ENCODE measurements at regions not wholly inside any gene's neighbourhood (a gene's known extent, or its start where the extent isn't known, plus 50 kb on each side); places are given as distances from the start of the nearest gene placed in this dataset.

DNA sequence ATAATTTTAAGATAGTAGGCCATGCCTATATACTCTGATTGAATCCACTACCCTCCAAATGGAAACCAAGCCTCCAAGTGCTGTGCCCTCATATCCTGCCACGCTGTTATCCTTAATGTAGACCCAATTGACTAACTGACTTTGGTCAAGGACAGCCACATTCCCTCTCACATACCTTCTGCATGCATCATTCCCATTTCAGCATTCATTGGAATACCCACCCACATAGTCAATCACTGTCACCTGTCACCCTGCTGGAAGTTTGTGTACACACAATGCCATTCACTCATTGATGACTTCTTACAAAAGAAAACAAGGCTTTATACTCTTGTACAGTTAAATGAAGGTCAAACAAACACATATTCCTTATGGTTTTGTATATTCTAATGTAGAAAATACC, 221.1 kb upstream of the PBX1 start:
- no peaks in the 10 kb centered on the region for H3K36me3 ChIP-seq
- no peak for DNase-seq (ENCODE audit: extremely low spot score in 2 of 2)
- TF ChIP-seq POLR2A (IDR thresholded peaks at IDR 0.05) (no peak), POLR2AphosphoS5 (IDR thresholded peaks at IDR 0.05; ENCODE audit: insufficient read depth in 1 of 2, low read depth in 1 of 2) (no peak)
- TF ChIP-seq, protein P1, sequence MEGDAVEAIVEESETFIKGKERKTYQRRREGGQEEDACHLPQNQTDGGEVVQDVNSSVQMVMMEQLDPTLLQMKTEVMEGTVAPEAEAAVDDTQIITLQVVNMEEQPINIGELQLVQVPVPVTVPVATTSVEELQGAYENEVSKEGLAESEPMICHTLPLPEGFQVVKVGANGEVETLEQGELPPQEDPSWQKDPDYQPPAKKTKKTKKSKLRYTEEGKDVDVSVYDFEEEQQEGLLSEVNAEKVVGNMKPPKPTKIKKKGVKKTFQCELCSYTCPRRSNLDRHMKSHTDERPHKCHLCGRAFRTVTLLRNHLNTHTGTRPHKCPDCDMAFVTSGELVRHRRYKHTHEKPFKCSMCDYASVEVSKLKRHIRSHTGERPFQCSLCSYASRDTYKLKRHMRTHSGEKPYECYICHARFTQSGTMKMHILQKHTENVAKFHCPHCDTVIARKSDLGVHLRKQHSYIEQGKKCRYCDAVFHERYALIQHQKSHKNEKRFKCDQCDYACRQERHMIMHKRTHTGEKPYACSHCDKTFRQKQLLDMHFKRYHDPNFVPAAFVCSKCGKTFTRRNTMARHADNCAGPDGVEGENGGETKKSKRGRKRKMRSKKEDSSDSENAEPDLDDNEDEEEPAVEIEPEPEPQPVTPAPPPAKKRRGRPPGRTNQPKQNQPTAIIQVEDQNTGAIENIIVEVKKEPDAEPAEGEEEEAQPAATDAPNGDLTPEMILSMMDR (IDR thresholded peaks at IDR 0.05) = no peak
- H3K27ac ChIP-seq = no peak overlapping the region
- intact Hi-C loops (cut with DNase I) = no loop called here
- H3K4me1 ChIP-seq = no peaks in the 10 kb centered on the region
- no peaks in the 10 kb centered on the region for H3K27me3 ChIP-seq
- no peak overlapping the region for H3K4me3 ChIP-seq
- no peaks in the 10 kb centered on the region for H3K9me3 ChIP-seq

DNA sequence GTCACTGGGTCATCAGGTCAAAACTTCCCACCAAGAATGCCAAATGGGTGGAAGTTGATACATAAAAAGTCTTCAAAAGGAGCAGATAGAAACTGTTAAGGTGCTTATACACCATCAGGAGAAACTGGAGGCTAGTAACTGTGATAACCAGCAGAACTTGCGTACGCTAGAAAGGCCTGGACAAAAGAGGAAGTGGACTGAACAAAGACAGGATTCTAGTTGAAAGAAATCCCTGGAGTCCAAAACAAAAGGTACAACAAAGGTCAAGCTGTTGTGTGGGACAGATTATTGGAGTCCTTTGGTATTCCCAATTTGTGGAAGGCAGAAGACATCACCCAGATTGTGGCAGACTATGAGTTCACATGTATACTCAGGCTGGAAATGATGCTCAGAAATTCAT, 215.8 kb upstream of the PBX1 start:
- H3K27ac ChIP-seq = no peak overlapping the region
- no peaks in the 10 kb centered on the region for H3K36me3 ChIP-seq
- no peak for DNase-seq (ENCODE audit: extremely low spot score in 2 of 2)
- intact Hi-C loops (cut with DNase I) = no loop called here
- H3K4me1 ChIP-seq = no peaks in the 10 kb centered on the region
- no peak overlapping the region for H3K4me3 ChIP-seq
- H3K9me3 ChIP-seq = no peaks in the 10 kb centered on the region
- TF ChIP-seq, protein P1 (IDR thresholded peaks at IDR 0.05) = no peak
- no peaks in the 10 kb centered on the region for H3K27me3 ChIP-seq

DNA sequence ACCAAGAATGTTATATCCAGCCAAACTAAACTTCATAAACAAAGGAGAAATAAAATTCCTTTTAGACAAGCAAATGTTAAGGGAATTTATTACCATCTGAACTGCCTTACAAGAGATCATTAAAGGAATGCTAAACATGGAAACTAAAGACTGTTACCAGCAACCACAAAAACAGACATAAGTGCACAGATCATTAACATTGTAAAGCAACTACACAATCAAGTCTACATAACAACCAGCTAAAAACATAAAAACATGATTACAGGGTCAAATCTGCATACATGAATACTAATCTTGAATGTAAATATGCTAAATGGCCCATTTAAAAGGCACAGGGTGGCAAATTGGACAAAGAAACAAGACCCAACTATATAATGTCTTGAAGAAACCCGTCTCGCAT, 211.0 kb upstream of the PBX1 start:
- H3K4me1 ChIP-seq = no peaks in the 10 kb centered on the region
- no peaks in the 10 kb centered on the region for H3K27me3 ChIP-seq
- DNase-seq (ENCODE audit: extremely low spot score in 2 of 2) = no peak
- intact Hi-C loops (cut with DNase I) = no loop called here
- no peaks in the 10 kb centered on the region for H3K9me3 ChIP-seq
- no peaks in the 10 kb centered on the region for H3K36me3 ChIP-seq
- no peak for TF ChIP-seq POLR2AphosphoS5 (IDR thresholded peaks at IDR 0.05; ENCODE audit: insufficient read depth in 1 of 2, low read depth in 1 of 2)
- TF ChIP-seq, protein P1 (IDR thresholded peaks at IDR 0.05) = no peak
- TF ChIP-seq POLR2A (IDR thresholded peaks at IDR 0.05) = no peak
- H3K27ac ChIP-seq = no peak overlapping the region
- H3K4me3 ChIP-seq = no peak overlapping the region

DNA sequence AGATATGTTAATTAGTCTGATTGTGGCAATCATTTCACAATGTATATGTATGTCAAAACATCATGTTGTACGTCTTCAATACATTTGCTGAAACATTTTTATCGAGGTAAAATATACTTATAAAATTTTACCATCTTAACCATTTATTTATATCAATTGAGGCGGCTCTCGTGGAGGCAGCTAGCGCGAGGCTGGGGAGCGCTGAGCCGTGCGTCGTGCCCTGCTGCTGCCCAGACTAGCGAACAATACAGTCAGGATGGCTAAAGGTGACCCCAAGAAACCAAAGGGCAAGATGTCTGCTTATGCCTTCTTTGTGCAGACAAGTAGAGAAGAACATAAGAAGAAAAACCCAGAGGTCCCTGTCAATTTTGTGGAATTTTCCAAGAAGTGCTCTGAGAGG, 202.5 kb upstream of the PBX1 start:
- Histone ChIP-seq H3K27me3 (no peaks in the 10 kb centered on the region), H3K4me3 (no peak overlapping the region), H3K9me3 (no peaks in the 10 kb centered on the region), H3K27ac (no peak overlapping the region), H3K36me3 (no peaks in the 10 kb centered on the region), H3K4me1 (no peaks in the 10 kb centered on the region)
- intact Hi-C loops (cut with DNase I) = no loop called here
- TF ChIP-seq POLR2AphosphoS5 (IDR thresholded peaks at IDR 0.05; ENCODE audit: insufficient read depth in 1 of 2, low read depth in 1 of 2) = no peak
- TF ChIP-seq, protein P1 (IDR thresholded peaks at IDR 0.05) = no peak
- no peak for TF ChIP-seq POLR2A (IDR thresholded peaks at IDR 0.05)
- DNase-seq (ENCODE audit: extremely low spot score in 2 of 2) = no peak

DNA sequence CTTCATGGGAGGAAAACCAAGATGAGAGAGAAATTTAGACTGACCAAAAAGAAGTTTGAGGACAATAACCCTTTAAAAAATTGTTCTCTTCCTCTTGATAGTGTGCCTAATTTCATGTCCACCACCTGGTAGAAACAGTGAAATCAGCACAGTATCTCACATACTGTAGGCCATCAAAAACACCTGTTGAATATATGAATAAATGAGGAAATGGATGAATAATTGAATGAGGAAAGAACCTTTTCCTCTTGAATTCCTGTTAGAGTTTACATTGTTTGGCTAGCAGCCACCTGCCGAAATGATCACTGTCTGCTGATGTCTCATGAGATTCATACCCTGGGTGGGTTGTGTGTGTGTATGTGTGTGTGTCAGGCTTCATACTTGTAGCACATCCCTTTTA, 198.7 kb upstream of the PBX1 start:
- Histone ChIP-seq H3K27ac (no peak overlapping the region), H3K36me3 (no peaks in the 10 kb centered on the region), H3K9me3 (no peaks in the 10 kb centered on the region), H3K27me3 (no peaks in the 10 kb centered on the region), H3K4me3 (no peak overlapping the region), H3K4me1 (no peaks in the 10 kb centered on the region)
- TF ChIP-seq POLR2AphosphoS5 (IDR thresholded peaks at IDR 0.05; ENCODE audit: insufficient read depth in 1 of 2, low read depth in 1 of 2) (no peak), POLR2A (IDR thresholded peaks at IDR 0.05) (no peak)
- TF ChIP-seq, protein P1 (IDR thresholded peaks at IDR 0.05) = no peak
- intact Hi-C loops (cut with DNase I) = no loop called here
- no peak for DNase-seq (ENCODE audit: extremely low spot score in 2 of 2)
